ENCODE measurements at regions not wholly inside any gene's neighbourhood (a gene's known extent, or its start where the extent isn't known, plus 50 kb on each side); places are given as distances from the start of the nearest gene placed in this dataset.

DNA sequence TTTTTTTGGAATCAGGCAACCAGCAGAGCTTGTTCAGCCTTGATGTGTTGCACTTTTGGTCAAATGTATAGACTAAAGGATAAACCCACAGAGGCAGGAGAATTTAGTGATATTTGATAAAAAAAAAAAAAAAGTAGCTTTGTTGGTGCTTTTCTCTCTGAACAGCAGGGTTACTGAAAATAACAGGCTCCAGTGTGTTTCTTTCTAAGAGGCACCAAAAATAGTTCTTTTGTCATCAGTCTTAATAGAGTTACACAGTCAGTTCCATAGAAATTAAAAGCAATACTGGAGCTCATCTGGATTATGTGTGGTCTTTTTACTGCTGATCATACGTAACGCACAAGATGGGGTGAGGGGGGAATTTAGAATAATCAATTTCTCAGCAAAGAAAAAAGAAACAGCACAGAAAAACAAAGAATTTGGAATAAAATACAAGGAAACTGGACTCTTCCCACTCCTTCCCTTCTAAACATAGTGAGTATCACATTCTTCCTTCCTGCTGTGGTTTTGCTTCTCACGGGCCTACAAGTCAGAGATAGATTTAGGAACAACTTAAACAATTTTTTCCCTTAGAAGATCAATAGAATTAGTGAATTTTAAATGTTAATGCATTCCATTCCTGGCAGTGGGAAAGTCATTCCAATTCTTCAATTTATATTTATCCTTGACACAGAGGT, 178.8 kb upstream of the AKR1E2 start:
- no peak for DNase-seq (ENCODE audit: low read depth)
- TF ChIP-seq, protein P1, sequence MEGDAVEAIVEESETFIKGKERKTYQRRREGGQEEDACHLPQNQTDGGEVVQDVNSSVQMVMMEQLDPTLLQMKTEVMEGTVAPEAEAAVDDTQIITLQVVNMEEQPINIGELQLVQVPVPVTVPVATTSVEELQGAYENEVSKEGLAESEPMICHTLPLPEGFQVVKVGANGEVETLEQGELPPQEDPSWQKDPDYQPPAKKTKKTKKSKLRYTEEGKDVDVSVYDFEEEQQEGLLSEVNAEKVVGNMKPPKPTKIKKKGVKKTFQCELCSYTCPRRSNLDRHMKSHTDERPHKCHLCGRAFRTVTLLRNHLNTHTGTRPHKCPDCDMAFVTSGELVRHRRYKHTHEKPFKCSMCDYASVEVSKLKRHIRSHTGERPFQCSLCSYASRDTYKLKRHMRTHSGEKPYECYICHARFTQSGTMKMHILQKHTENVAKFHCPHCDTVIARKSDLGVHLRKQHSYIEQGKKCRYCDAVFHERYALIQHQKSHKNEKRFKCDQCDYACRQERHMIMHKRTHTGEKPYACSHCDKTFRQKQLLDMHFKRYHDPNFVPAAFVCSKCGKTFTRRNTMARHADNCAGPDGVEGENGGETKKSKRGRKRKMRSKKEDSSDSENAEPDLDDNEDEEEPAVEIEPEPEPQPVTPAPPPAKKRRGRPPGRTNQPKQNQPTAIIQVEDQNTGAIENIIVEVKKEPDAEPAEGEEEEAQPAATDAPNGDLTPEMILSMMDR (conservative IDR thresholded peaks at IDR 0.05; ENCODE audit: low read depth, low read length): no peak
- H3K4me3 ChIP-seq (ENCODE audit: low read depth, low read length): no peak overlapping the region

DNA sequence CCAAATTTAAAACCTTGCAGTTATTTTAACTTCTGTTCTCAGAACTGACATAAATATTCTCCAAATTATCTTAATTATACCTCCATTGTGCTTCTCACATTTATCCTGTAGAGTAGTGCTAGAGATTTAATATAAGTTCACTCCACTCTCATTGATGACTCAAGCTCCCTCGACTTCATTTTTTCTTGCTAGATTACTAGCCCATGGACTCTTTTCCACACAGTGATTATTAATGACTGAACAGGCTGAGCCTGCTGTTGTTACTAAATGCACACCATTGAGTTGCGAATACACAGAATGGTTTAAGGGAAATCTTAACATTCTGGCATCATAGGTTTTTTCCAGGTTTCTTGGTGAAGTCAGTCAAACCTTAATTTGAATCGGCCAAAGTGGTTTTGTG, 179.5 kb upstream of the AKR1E2 start:
- H3K4me3 ChIP-seq (ENCODE audit: low read depth, low read length): no peak overlapping the region
- TF ChIP-seq, protein P1 (conservative IDR thresholded peaks at IDR 0.05; ENCODE audit: low read depth, low read length): no peak
- no peak for DNase-seq (ENCODE audit: low read depth)

DNA sequence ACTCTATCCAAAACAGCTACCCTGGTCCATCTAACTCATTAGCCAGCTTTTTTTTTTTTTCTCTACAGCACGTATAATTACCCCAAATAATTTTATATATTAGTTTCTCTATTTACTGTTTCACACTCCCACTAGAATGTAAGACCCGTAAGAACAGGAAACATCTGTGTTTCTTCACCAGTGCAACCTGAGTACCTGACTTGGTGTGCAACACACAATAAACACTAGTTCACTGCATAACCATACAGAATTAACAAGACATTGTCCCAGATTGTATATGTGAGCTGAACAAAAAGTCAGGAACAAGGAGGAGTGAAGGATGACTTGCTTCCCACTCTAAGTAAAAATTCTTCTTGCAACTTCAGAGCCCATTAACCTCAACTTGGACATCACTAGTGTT, 180.2 kb upstream of the AKR1E2 start:
- DNase-seq (ENCODE audit: low read depth): no peak
- no peak overlapping the region for H3K4me3 ChIP-seq (ENCODE audit: low read depth, low read length)
- TF ChIP-seq, protein P1 (conservative IDR thresholded peaks at IDR 0.05; ENCODE audit: low read depth, low read length): no peak

DNA sequence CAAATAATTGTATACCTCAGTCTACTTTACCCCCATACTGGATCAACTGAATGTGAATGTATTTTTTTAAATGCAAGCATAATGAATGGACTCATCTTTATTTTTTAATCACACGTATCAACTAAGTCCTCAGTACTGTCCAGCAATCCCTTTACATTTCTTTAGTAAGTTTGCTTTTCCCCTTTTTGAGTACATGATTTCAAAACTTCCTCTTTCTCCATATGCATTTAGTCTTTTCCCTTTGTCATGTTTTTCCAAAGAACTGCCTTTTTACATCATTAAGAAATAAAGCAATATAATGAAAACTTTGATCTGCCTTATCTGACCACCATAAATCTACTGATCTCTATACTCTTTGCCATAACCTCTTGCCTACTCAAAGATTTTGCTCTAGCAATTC, 182.5 kb upstream of the AKR1E2 start:
- TF ChIP-seq, protein P1 (conservative IDR thresholded peaks at IDR 0.05; ENCODE audit: low read depth, low read length): no peak
- no peak for DNase-seq (ENCODE audit: low read depth)
- H3K4me3 ChIP-seq (ENCODE audit: low read depth, low read length): no peak overlapping the region

DNA sequence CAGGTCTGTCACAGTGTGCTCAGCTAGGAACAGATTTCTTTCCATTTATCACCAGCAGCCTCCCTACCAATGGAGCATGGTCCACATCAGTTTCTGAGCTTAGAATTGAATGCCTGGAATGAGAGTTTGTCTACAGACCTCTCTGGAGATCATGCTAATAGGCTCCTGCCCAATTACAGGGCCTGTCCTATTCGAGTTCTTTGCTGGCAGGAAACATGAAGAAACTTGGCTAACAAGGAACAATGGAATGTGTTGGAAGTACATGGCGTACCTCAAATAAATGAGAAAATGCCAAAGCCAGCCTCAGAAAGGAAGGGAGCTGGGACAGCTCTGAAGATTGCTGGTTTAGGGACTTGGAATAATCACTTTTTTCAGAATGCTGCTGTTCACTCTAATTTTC, 186.0 kb upstream of the AKR1E2 start:
- TF ChIP-seq, protein P1 (conservative IDR thresholded peaks at IDR 0.05; ENCODE audit: low read depth, low read length): no peak
- H3K4me3 ChIP-seq (ENCODE audit: low read depth, low read length): no peak overlapping the region
- no peak for DNase-seq (ENCODE audit: low read depth)

DNA sequence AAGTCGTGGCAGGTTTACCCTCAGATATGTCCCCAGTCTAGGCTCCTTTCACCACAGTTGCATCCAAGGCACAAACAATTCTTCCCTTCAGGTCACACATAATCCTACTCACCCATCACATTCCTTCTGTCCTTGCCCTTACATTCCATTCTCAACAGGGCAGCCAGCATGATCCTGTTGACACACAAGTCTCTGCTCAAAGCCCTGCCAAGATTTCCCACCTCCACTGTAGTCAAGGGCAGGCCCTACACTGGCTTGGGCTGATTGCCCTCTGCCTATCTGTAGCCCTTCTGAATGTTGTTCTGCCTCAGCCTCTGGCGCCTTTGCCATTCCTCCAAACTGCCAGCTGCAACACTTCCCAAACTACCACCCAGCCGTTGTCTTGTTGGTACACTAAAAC, 187.9 kb upstream of the AKR1E2 start:
- TF ChIP-seq, protein P1 (conservative IDR thresholded peaks at IDR 0.05; ENCODE audit: low read depth, low read length): no peak
- no peak for DNase-seq (ENCODE audit: low read depth)
- H3K4me3 ChIP-seq (ENCODE audit: low read depth, low read length): no peak overlapping the region

DNA sequence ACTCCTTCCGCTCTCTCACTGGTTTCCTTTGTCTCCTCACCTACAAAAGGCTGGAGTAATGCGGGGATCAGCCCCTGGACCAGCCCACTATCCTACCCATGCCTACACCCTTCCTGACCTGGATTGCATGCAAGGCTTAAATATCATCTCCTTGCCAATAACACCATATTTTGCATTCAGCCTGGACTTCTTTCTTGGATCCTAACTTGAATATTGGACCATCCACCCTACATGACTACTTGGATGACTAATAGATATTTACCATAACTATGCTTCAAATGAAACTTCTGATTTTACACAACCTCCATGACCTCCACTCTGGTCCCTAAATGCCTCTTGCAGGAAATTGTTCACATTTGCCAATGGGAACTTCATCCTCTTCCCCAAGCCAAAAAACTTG, 188.3 kb upstream of the AKR1E2 start:
- TF ChIP-seq, protein P1 (conservative IDR thresholded peaks at IDR 0.05; ENCODE audit: low read depth, low read length): no peak
- DNase-seq (ENCODE audit: low read depth): no peak
- H3K4me3 ChIP-seq (ENCODE audit: low read depth, low read length): no peak overlapping the region
